ENCODE measurements at regions not wholly inside any gene's neighbourhood (a gene's known extent, or its start where the extent isn't known, plus 50 kb on each side); places are given as distances from the start of the nearest gene placed in this dataset.

- Histone ChIP-seq H2AFZ (ENCODE audit: low read length) (no peak overlapping the region), H3K4me1 (ENCODE audit: insufficient read depth, low read length) (peaks cover 25% of the 10 kb centered on the region), H3K9me3 (ENCODE audit: low read length) (no peaks in the 10 kb centered on the region), H3F3A (ENCODE audit: low read length, unreplicated experiment) (no peaks in the 10 kb centered on the region), H3K79me2 (ENCODE audit: low read length) (no peaks in the 10 kb centered on the region), H3K9me2 (replicated peaks; ENCODE audit: low read length) (no peaks in the 10 kb centered on the region), H3K36me3 (ENCODE audit: low read depth, low read length) (no peaks in the 10 kb centered on the region), H3K9ac (ENCODE audit: low read length) (no peak overlapping the region), H3K27ac (ENCODE audit: low read length) (no peak overlapping the region), H3K4me3 (ENCODE audit: low read length) (no peak overlapping the region), H3K27me3 (ENCODE audit: low read length) (no peaks in the 10 kb centered on the region), H3K4me2 (ENCODE audit: low read length) (no peak overlapping the region), H4K20me1 (ENCODE audit: low read length) (no peaks in the 10 kb centered on the region)
- intact Hi-C loops (cut with micrococcal nuclease), result no loop called here
- CTCF ChIA-PET, result no interaction called here
- ATAC-seq, result no peak
- BruUV-seq (replicated peaks), result no TSS peak
- POLR2A ChIA-PET (ENCODE audit: unreplicated experiment), result no interaction called here
- DNase-seq, result no peak
- no peak for TF ChIP-seq EZH2 (IDR thresholded peaks at IDR 0.05; ENCODE audit: low read length, unreplicated experiment)
- TF ChIP-seq EZH2phosphoT487 (IDR thresholded peaks at IDR 0.05; ENCODE audit: borderline replicate concordance, low read length), result no peak
- TF ChIP-seq, protein P1, sequence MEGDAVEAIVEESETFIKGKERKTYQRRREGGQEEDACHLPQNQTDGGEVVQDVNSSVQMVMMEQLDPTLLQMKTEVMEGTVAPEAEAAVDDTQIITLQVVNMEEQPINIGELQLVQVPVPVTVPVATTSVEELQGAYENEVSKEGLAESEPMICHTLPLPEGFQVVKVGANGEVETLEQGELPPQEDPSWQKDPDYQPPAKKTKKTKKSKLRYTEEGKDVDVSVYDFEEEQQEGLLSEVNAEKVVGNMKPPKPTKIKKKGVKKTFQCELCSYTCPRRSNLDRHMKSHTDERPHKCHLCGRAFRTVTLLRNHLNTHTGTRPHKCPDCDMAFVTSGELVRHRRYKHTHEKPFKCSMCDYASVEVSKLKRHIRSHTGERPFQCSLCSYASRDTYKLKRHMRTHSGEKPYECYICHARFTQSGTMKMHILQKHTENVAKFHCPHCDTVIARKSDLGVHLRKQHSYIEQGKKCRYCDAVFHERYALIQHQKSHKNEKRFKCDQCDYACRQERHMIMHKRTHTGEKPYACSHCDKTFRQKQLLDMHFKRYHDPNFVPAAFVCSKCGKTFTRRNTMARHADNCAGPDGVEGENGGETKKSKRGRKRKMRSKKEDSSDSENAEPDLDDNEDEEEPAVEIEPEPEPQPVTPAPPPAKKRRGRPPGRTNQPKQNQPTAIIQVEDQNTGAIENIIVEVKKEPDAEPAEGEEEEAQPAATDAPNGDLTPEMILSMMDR (conservative IDR thresholded peaks at IDR 0.05; ENCODE audit: low read depth, low read length), result no peak
Observed at GRCh38 chr1:67634396-67634935, 50.5 kb upstream of the GADD45A start.

DNA sequence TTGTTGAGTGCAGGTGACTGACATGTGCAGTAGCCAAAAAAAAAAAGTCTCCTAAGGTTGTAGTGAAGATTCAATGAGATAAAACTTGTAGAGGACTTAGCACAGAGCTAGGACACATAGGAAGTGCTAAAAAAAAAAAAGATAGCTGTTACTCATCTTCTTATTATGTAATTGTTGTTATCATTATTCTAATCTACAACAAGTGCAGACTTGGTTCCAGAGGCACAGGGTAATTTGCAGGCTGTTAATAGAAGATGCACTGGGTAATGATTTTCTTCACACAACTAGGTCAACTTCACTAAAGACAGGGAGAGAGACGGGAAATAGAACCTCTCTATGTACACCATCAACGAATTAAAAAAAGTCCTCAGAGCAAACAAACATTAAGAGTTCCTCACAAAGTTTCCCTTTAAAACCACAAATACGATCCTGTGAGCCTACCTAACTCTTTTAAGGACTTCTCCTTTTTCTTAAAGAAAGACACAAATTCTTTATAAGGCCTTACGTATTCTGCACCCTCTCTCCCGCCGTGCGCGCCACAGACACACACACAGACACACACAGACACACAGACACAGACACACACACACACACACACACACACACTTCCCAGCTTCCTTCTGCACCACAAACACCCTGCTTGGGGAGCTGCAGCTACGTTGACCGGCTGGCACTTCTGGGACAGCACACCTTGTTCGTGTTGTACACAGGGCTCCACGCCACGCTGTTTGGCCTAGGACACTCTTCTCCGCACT is 49.8 kb upstream of the GADD45A start:
- Histone ChIP-seq H3K27me3 (ENCODE audit: low read length) (no peaks in the 10 kb centered on the region), H4K20me1 (ENCODE audit: low read length) (no peaks in the 10 kb centered on the region), H3K9me2 (replicated peaks; ENCODE audit: low read length) (no peaks in the 10 kb centered on the region), H3K36me3 (ENCODE audit: low read depth, low read length) (no peaks in the 10 kb centered on the region), H3K79me2 (ENCODE audit: low read length) (no peaks in the 10 kb centered on the region), H3K4me1 (ENCODE audit: insufficient read depth, low read length) (peaks cover 17% of the 10 kb centered on the region), H3K9me3 (ENCODE audit: low read length) (no peaks in the 10 kb centered on the region), H3F3A (ENCODE audit: low read length, unreplicated experiment) (no peaks in the 10 kb centered on the region), H3K27ac (ENCODE audit: low read length) (no peak overlapping the region), H3K4me2 (ENCODE audit: low read length) (no peak overlapping the region), H3K4me3 (ENCODE audit: low read length) (no peak overlapping the region), H3K9ac (ENCODE audit: low read length) (no peak overlapping the region), H2AFZ (ENCODE audit: low read length) (no peak overlapping the region)
- intact Hi-C loops (cut with micrococcal nuclease), result no loop called here
- no peak for TF ChIP-seq EZH2phosphoT487 (IDR thresholded peaks at IDR 0.05; ENCODE audit: borderline replicate concordance, low read length)
- ATAC-seq (no peak), DNase-seq (no peak)
- no TSS peak for BruUV-seq (replicated peaks)
- CTCF ChIA-PET, result no interaction called here
- POLR2A ChIA-PET (ENCODE audit: unreplicated experiment), result no interaction called here

Data from PC-3 (cell line).